ENCODE measurements at regions not wholly inside any gene's neighbourhood (a gene's known extent, or its start where the extent isn't known, plus 50 kb on each side); places are given as distances from the start of the nearest gene placed in this dataset.

DNA sequence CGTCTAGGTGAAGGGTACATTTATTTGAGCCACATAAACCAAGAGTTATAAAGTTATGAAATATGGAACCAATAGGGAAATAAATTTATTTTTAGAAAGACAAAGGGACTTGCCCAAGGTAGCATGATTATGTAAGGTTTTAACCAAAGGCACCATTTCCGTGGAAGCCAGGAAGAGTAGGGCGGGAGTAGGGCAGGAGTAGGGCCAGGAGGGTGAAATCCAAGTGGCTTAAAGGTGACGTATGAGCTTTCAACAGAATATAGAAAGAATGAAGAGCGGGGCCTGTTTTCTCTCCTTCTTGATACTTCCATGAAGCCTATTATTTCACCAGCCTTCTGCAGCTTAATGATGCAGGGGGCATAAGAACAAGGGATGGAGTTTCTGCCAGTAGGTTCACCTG lies 91.7 kb upstream of the PNPLA4 start:
- H3K9me3 ChIP-seq, result no peaks in the 10 kb centered on the region
- no peaks in the 10 kb centered on the region for H3K4me1 ChIP-seq
- H3K36me3 ChIP-seq (ENCODE audit: low read depth, missing control alignments), result no peaks in the 10 kb centered on the region
- no peak for DNase-seq
- no peaks in the 10 kb centered on the region for H3K27me3 ChIP-seq
- 82 to 97% methylated on average over 5 of the region's 5 CpGs for WGBS, 2 donors
- intact Hi-C loops (cut with DNase I; ENCODE audit: low total_unique reads), result no loop called here
- TF ChIP-seq, protein P1, sequence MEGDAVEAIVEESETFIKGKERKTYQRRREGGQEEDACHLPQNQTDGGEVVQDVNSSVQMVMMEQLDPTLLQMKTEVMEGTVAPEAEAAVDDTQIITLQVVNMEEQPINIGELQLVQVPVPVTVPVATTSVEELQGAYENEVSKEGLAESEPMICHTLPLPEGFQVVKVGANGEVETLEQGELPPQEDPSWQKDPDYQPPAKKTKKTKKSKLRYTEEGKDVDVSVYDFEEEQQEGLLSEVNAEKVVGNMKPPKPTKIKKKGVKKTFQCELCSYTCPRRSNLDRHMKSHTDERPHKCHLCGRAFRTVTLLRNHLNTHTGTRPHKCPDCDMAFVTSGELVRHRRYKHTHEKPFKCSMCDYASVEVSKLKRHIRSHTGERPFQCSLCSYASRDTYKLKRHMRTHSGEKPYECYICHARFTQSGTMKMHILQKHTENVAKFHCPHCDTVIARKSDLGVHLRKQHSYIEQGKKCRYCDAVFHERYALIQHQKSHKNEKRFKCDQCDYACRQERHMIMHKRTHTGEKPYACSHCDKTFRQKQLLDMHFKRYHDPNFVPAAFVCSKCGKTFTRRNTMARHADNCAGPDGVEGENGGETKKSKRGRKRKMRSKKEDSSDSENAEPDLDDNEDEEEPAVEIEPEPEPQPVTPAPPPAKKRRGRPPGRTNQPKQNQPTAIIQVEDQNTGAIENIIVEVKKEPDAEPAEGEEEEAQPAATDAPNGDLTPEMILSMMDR (IDR thresholded peaks at IDR 0.05), result no peak
- TF ChIP-seq POLR2A (IDR thresholded peaks at IDR 0.05), result no peak
- no peak overlapping the region for H3K27ac ChIP-seq
- H3K4me3 ChIP-seq, result no peak overlapping the region

GRCh38 chrX:8010105-8010504 lies 82.9 kb upstream of the PNPLA4 start:
- intact Hi-C loops (cut with DNase I; ENCODE audit: low total_unique reads), result no loop called here
- Histone ChIP-seq H3K4me3 (no peak overlapping the region), H3K9me3 (no peaks in the 10 kb centered on the region), H3K36me3 (ENCODE audit: low read depth, missing control alignments) (no peaks in the 10 kb centered on the region), H3K27ac (no peak overlapping the region), H3K4me1 (no peaks in the 10 kb centered on the region), H3K27me3 (no peaks in the 10 kb centered on the region)
- WGBS, 2 donors, result 80 to 86% methylated on average over 4 of the region's 4 CpGs
- DNase-seq, result no peak
- no peak for TF ChIP-seq POLR2A (IDR thresholded peaks at IDR 0.05)

DNA sequence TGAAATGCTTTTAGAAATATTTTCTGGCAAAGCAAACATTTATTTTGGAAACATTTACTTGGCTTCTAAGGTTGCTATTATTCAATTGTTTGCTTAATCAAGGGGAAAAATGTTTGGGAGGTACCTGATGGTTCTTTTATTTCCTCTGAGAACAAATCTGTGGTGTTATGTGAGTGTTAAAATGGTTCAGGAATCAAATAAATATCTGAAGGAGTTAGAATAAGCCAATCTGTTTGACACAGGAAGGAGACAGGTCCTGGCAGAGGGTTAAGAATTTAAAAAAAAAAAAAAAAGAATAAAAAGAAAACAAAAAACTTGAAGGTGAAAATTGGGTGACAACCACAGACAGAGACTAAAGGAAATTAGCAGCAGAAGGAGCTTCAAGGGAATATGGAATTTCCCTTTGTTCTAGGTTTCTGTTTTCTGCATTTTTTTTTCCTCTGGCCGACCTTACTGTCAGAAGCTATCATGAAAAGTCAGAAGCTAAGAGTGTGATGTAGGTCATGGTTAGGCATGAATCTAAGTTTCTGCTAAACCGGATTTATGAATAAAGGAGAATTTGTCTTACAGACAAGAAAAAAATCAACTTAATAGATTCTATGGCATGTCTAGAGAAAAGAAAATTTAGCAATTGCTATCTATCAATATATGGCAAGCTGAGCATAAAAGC lies 78.6 kb upstream of the PNPLA4 start:
- H3K4me1 ChIP-seq, result no peaks in the 10 kb centered on the region
- no peak for TF ChIP-seq POLR2A (IDR thresholded peaks at IDR 0.05)
- TF ChIP-seq, protein P1 (IDR thresholded peaks at IDR 0.05), result no peak
- H3K36me3 ChIP-seq (ENCODE audit: low read depth, missing control alignments), result no peaks in the 10 kb centered on the region
- no peaks in the 10 kb centered on the region for H3K9me3 ChIP-seq
- 82 to 86% methylated on average over 2 of the region's 2 CpGs for WGBS, 2 donors
- no peaks in the 10 kb centered on the region for H3K27me3 ChIP-seq
- intact Hi-C loops (cut with DNase I; ENCODE audit: low total_unique reads), result no loop called here
- no peak overlapping the region for H3K27ac ChIP-seq
- no peak overlapping the region for H3K4me3 ChIP-seq
- DNase-seq, result no peak

- Histone ChIP-seq H3K27ac (no peak overlapping the region), H3K4me1 (no peaks in the 10 kb centered on the region), H3K36me3 (ENCODE audit: low read depth, missing control alignments) (no peaks in the 10 kb centered on the region), H3K4me3 (no peak overlapping the region), H3K9me3 (no peaks in the 10 kb centered on the region), H3K27me3 (no peaks in the 10 kb centered on the region)
- DNase-seq, result no peak
- intact Hi-C loops (cut with DNase I; ENCODE audit: low total_unique reads), result no loop called here
- 95% methylated on average over 8 of the region's 29 CpGs; no CpG with 5 or more reads in 1 of the 2 donors for WGBS, 2 donors
- no peak for TF ChIP-seq POLR2A (IDR thresholded peaks at IDR 0.05)
- TF ChIP-seq, protein P1 (IDR thresholded peaks at IDR 0.05), result no peak
These were observed 76.1 kb upstream of the PNPLA4 start for GRCh38 chrX:8003147-8003883.

DNA sequence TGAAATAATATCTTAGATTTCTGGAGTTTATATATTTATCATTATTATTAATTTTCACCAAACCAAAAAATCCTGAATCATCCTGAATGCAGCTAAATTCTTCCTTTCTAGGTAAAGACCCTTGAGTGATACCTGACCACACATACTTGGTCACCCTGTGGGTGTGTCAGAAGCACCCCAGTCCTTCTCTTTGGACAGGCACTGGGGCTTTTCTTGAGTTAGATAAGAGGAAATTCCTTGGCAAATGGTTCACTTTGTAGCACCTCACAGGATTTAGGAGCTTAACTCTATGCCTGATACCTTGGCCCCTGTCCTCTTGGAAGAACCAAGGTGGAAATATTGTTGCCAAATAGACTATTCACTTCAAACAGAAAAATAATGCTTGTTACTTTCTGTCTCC lies 69.6 kb upstream of the PNPLA4 start:
- no peak overlapping the region for H3K27ac ChIP-seq
- no peaks in the 10 kb centered on the region for H3K9me3 ChIP-seq
- no peaks in the 10 kb centered on the region for H3K27me3 ChIP-seq
- H3K36me3 ChIP-seq (ENCODE audit: low read depth, missing control alignments), result no peaks in the 10 kb centered on the region
- no peak for TF ChIP-seq POLR2A (IDR thresholded peaks at IDR 0.05)
- TF ChIP-seq, protein P1 (IDR thresholded peaks at IDR 0.05), result no peak
- H3K4me1 ChIP-seq, result no peaks in the 10 kb centered on the region
- H3K4me3 ChIP-seq, result no peak overlapping the region
- intact Hi-C loops (cut with DNase I; ENCODE audit: low total_unique reads), result no loop called here
- no peak for DNase-seq
